DMS53 (cell line): ENCODE measurements at regions not wholly inside any gene's neighbourhood (a gene's known extent, or its start where the extent isn't known, plus 50 kb on each side); places are given as distances from the start of the nearest gene placed in this dataset.
"Not testable (repeated sequence)": the region's sequence is repeated elsewhere in the genome, so short reads cannot be mapped to it uniquely, and the experiment has no call there.

ENCODE experiments used
- DNase-seq: peaks from one replicate; lab custom pipeline; 2025; lab: John Stamatoyannopoulos, UW

DNA sequence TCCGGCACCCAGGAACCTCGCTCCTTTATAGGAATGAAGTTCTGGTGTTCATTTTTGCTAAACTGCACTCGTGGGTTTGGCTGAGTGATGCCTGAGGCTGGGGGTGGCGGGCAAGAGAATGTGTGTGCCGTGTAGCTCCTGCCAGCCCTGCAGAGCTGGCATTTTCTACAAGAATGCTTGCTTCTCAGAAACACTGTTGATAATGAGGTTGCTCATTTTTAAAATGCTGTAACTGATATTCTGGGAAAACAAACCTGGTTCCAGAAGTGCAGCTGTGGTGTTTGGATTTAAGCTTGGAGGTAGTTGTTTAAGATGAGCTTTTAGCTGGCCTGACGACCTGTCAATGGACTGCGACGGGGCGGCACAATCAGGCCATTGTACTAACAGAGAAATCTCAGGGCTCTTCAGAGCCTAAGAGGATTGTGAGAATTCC, 511.9 kb upstream of the TNP1 start:
- no peak for DNase-seq

DNA sequence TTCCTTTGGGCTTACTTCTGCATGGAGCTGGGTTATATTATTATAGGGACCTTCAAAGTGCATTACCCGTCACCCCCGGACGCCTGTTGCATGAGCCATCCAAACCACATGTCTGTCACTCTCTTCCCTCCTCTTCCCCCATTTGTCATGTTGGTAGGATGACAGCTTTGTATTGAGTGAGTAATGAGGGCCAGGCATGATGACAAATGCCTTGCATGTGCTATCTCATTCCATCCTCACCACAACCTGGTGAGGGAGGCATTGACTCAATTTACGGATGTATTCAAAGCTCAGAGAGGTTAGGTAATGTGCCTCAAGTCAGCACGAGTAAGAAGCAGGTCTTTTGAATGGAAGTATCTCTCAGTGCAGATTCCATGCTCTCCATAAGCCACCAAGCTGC, 510.5 kb upstream of the TNP1 start:
- DNase-seq: no peak

DNA sequence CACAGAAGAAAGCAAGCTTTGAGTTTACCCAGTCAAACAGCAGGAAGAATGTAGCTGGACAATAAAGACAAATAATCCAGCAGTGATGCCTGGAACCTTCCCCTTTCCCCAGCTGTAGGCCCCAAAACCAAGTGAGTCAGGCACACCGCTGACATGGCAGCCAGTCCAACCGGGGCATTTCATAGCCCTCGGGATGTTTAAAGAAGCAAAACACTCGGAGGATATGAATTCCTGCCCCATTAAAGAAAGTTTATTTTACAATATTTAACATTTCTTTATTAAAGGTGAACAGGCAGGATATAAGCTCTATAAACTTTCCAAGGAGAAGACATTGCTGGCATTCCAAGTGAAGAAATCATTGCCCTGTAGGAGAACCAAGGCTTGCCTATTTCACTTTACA, 507.6 kb upstream of the TNP1 start:
- no peak for DNase-seq

DNA sequence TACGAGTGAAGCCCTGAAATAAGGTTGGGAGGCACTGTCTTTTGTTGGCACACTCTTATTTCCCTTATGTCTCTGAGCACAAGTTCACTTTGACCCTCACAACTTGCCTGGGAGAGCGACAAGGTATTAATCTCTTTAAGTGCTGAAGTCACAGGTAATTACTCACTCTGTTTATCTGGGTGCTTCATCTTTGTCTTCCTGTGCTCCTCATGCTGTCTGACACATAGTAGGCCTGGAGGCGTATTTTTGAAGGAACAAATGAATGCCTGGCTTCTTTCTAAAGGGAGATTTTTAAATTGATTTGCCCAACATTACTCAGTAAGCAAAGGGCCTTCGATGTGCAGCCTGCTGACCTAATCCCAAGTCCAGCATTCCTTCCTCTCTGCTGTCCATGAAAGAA, 507.1 kb upstream of the TNP1 start:
- no peak for DNase-seq

DNA sequence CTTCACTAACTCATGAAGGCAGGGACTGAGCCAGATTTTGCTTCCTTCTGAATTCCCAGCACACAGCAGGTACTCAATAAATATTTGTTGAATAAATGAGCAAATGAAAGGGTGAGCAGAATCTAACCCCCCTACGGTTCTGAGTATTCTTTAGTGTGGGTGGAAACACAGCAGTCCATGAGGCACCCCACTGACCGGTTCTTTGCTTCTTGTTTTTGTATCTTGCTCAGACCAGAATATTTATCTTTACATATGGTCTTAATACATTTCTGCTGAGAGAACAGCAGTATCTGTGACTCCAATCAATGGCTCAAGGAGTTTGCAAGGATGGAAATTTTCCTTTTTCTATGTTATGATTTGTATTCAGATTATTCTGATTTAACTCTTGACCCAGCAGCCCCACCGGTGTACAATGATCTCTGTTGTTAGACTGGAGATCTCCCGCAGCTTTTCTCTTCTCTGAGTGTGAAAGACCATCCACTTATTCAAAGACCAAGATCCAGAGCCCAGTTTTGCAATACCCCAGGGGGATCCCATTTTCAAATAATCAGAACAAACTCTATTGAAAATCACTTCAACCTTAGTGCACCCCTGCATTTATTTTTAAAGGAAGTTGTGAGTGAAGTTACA, 506.5 kb upstream of the TNP1 start:
- DNase-seq: no peak

DNA sequence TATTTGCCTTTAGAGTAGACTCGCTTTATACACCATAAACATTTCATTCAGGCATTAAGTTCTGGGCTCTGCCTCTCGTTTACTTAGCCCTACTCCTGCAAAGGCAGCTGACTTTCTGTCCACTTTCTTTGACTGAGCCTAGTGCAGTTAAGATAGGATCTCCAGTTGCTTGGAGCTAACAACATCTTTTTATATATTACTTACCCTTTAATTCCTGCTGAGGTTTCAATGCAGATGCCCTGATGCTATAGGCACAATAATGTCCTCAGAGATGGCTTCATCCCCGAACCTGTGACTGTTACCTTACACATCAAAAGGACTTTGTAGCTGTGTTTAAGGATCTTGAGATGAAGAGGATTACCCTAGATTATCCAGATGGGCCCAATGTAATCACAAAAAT, 505.8 kb upstream of the TNP1 start:
- no peak for DNase-seq

DNA sequence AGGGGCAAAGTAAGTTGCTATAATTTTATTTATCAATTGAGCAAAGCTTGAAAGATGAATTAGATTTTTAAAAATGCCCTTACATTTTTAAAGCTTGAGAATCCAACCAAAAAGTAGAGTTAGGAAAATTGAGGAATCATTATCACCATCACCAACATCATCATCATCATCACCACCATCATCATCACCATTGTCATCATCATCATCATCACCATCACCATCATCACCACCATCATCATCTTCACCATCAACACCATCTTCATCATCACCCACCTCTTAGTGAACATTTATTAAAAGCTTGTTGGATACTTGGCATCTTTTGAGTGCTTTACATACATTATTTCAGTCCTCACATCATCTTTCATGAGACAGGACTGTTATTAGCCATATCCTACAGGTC, 504.4 kb upstream of the TNP1 start:
- no peak for DNase-seq

DNA sequence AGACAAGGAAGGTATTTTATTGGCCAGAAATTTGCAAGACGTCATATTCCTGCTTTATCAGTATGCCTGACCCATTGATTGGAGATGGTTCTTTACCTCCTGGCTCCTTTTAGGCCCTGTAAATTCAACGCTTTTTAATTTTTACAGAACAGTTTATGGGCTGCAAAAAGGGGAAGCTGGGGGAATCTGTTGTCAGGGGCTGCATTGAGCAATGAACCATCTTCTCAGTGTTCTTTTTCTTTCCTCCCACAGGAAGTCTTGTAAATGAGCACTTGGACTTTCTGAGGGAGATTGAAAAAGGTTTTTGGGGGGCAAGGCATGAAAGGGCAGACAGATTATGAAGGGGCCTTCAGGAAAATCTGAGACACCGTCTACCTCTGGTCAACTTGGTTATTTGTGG, 503.6 kb upstream of the TNP1 start:
- DNase-seq: no peak

DNA sequence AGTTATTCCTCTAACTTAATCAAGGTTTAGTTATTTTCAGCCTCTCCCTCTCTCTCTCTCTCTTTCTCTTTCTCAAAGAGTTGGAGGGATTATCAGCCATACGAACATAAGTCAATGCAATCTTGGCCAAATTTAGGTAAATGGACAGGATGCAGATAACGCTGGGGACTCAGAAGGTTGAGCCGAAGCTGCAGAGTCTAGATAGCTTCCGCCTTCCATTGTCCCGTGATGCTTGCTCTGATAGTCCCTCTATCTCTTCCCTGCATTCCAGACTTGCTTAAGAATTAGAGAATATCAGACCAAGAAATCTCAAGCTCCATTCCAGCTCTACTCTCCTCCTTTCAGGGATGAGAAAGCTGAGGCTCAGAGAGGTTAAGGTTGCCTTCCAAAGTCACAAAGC, 502.8 kb upstream of the TNP1 start:
- no peak for DNase-seq

DNA sequence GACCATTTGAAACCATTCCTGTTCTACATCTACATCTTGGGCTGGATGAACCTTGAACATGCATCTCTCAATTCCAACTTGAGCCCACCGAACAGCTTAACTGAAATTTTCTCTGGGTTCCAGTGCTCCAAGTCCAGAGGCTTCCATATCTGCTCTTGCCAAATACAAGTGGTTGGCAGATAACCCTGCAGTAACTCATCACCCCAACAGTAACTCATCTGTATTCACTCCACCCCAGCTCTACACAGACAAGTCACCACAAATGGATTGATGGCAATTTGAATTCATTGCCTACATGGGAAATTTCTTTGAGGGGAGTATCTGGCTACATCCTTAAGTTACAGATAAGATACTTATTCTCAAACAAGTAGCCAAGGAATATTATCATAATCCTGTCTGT, 502.4 kb upstream of the TNP1 start:
- DNase-seq: no peak

DNA sequence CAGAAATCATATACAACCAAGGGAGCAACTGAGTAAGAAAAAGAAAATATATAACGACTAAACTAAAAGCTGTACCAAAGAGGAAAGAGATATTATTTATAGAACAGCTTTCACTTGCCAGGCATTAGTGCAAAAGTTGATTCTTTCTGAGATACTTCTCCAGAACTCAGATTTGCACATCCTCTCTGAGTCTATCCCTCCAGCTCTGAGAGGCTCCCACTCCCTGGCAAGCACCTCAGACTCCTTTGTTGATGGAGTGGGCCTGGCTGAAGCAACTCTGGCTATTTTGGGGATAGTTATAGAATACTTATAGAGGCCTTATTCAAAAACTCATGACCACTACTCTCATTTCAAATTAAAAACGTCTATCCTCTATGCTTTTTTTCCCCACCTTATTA, 501.6 kb upstream of the TNP1 start:
- no peak for DNase-seq

DNA sequence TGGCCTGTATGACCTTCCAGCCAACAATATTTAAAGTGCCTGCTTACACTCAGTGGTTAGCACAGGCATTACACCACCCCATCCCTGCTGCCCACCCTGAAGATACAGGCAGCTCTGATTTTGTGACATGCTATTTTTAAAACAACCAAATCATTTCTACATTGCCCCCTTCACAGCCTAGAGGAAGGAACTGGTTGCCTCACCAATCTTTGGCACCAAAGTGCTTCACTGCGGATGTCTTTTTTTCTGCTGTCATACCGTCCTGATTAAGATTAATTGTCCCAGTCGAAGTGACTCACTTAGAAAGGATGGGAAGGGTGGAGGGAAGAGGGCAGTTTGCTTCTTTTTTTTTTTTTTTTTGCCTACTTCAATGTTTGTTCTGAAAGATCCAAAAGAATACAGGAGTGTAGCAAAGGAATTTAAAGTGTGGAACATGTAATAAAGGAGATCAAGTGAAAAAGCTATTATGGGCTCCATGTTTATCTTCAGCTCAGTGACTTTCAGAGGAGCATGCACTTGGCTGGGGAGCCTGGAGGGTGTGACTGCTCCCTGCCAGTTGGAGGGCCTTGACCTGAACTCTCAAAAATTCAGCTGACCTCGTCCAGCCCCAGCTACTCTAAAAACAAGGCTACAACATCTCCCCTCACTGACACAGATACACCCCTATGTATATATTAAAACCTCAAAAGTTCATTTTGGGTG, 501.1 kb upstream of the TNP1 start:
- DNase-seq: no peak

DNA sequence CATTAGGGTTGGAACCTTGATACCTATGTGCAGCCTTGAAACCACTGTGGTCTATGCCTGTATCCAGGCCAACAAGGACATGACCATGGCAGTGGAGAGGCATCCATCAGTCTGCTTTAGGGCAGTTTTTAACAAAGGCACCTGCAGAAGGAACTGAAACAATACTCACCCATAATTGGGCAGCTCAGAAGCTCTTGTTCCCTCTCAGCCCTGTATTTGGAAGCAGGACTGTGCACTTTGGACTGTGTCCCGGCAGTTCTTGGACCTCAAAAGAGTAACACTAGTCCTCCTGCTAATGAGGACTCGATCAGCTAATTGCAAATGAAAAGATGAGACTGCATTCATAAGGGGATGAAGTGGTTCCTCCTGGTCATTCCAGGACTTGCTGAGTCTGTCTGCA, 500.2 kb upstream of the TNP1 start:
- DNase-seq: no peak

DNA sequence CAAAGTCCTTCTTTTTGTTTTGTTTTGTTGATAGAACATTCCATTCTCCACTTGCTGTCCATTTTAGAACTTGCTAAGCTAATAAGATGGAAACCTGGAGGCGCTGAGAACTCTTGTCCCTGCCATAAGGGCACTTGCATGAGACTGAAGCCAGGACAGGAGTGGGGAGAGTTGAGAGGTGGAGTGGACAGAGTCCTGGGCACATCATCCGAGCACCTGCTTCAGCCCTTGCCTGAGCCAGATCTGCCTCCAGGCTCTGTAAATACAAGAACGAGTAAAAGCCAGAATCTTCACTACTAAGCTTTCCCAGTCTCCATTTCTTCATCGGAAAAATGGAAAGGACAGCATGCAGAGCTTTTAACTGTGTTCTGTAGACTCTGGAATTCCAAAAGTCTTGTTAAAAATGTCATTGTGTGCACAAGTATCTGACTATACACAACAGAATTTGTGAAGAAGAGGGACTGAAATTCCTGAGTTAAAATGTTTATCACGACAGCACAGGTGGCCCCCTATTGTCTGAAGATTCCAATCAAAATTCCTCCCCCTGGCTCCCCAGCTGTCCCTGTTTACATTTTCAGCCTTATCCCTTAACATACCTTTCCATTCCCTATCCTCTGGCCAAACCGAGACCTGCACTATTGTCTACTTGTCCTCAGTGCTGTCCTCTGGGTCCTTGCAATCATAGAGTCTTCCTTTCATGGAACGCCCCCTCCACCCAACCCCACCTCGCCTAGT, 498.2 kb upstream of the TNP1 start:
- no peak for DNase-seq

DNA sequence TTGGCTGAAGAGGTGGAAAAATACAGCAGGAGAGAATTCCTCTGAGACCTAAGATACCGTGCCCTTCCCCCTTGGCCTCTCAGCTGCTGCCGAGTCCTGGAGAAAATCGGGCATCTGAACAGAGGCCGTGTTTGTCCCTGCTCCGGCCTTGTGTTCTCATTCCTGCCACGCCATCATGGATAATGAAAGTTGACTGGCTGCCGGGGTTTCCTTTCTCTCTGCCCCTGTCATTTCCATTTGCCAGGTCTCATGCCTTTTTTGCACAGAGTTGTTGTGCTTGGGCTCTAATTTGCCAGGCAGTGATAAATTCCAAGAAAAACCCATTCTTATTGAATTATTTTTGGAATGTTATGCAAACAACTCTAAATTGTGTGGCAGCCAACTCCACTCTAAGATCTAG, 496.9 kb upstream of the TNP1 start:
- no peak for DNase-seq

DNA sequence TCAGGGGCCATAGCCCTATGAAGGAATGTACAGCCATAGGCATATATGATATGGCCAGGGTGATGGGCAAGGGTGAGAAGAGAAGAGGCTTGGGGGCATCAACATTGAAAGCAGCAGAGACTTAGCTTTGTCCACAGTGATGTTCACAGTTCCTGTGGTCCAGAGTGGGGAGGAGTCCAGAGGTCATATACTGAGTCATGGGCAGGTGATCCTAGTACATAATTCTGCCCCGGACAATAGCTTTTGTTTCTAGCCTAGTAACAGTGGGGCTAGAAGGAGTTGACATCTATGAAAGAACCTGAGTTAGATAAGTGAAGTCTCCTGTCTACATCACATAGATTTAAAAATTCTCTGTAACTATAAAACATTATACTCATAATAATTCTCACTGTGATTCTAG, 496.3 kb upstream of the TNP1 start:
- no peak for DNase-seq

DNA sequence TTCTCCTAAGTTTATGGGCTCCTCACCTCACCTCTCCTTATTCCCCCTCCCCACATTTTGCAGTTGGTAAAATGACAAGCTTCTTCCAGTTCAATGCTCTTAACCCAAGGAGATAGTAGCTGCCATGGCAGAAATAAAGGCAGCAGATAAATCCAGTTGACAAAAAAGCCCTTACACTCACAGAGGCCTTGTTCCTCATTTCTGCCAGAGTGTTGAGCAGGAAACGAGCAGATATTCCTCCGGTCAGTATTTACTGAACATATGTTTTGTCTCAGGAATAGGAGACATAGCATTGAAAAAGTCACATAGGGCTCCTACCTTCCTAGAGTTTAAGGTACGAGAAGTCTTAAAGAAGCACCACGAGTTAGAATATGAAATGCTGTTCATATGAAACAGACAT, 493.7 kb upstream of the TNP1 start:
- no peak for DNase-seq

DNA sequence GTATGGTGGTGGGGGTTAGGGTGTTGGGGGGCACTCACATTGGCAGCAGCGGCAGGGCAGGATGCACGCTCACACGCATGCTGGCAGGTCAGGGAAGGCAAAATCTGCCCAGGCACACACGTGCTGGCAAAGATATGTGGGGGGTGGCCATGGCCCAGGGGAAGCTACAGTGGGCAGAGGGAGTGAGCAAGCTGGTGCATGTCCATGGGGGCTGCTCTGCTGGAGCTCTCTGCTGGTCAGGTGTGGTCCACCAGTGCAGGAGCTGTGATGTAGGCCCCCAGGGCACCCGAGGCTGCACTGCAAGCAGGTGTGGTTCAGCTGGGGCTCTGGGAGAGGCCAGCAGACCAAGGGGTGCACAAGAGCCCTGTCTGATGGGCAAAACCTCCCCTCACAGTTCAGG, 491.5 kb upstream of the TNP1 start:
- no peak for DNase-seq

DNA sequence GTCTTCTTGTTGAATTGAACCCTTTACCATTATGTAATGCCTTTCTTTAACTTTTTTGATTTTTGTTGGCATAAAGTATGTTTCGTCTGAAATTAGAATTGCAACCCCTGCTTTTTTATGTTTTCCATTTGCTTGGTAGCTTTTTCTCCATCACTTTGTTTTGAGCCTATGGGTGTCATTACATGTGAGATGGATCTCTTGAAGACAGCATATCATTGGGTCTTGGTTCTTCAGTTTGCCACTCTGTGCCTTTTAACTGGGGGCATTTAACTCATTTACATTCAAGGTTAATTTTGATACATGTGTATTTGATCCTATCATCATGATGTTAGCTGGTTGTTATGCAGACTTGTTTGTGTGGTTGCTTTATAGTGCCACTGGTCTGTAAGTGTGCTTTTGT, 489.4 kb upstream of the TNP1 start:
- DNase-seq: no peak

DNA sequence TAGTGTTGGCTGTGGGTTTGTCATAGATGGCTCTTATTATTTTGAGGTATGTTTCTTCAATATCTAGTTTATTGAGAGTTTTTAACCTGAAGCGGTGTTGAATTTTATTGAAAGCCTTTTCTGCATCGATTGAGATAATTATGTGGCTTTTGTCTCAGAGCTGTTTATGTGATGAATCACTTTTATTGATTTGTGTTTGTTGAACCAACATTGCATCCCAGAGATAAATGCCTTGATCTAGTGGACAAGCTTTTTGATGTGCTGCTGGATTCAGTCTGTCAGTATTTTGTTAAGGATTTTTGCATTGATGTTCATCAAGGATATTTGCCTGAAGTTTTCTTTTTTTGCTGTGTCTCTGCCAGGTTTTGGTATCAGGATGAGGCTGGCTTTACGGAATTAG, 487.8 kb upstream of the TNP1 start:
- DNase-seq: not testable (repeated sequence)

DNA sequence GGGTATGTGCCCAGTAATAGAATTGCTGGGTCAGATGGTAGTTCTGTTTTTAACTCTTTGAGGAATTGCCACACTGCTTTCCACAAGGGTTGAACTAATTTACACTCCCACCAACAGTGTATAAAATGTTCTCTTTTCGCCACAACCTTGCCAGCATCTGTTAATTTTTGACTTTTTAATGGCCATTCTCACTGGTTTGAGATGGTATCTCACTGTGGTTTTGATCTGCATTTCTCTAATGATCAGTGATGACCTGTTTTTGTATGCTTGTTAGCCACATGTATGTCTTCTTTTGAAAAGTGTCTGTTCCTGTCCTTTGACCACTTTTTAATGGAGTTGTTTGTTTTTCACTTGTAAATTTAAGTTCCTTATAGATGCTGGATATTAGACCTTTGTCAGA, 486.2 kb upstream of the TNP1 start:
- not testable (repeated sequence) for DNase-seq

DNA sequence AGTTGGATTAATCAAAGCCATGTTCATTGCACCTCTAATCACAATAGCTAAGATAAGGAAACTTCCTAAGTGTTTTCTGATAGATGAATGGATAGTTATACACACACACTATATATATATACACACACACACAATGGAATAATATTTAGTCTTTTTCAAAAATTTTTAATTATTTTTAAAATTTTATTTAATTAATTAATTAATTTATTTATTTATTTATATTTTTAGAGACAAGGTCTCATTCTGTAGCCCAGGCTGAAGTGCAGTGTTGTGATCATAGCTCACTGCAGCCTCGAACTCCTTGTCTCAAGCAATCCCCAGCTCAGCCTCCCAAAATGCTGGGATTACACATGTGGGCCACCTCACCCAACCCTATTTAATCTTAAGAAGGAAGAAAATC, 481.0 kb upstream of the TNP1 start:
- DNase-seq: no peak

DNA sequence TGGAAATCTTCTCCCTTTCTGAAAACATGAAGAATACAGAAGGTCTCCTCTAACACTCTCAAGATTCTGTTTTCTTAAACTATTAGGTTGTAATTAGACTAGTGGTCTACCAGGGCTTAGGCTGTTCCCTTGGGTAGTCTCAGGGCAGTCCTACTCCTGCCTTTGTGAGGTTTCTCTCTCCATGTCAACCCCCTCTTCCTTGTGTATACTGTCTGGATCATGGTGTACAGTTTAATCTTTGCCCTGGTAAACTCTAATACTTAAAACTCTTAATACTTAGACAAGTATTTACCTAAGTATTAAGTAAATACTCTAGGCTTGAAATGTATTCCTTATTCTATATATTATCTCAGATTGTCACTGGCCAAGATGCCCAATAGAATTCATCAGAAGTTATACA, 480.3 kb upstream of the TNP1 start:
- no peak for DNase-seq

DNA sequence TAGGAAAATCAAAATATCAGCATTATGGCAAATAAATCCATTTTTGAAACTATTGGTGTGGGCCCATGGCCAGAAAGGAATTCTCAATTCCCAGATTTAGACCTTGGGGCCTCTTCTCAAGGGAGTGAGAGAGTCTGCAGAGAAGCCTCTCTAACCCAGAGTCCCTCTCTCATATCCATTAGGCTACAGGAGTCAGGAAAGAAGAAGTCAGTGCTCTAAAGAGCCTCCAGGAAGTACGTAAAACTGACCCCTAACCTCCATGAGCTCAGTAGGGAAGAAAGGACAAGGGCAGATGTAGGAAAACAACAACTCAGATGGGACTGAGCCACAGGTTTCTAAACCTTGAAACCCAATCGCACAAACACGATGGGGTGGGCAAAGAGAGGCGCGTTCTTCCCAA, 479.9 kb upstream of the TNP1 start:
- DNase-seq: no peak
